Activated CD8-positive, alpha-beta T cell treated with anti-CD3 and anti-CD28 coated beads for 36 hours (primary cell): ENCODE measurements at regions not wholly inside any gene's neighbourhood (a gene's known extent, or its start where the extent isn't known, plus 50 kb on each side); places are given as distances from the start of the nearest gene placed in this dataset.

Source experiments
- ATAC-seq: fragments of 200-7000 bp; cut with Tn5 transposase; one replicate; pipeline ENCODE4 v1.10.0; 2021; ENCODE audit warnings: mild to moderate bottlenecking, moderate library complexity
- CTCF ChIA-PET: fragments of 350-600 bp; sonication (Branson Sonifier 250); formaldehyde crosslinking; loops from one replicate; lab custom pipeline; 2021; ENCODE audit warnings: antibody characterized with exemption; lab: Charles Lee
- POLR2A ChIA-PET: fragments of 350-600 bp; sonication (Branson Sonifier 250); formaldehyde crosslinking; loops from one replicate; lab custom pipeline; 2021; ENCODE audit warnings: antibody characterized with exemption; lab: Charles Lee
- DNase-seq: peaks from one replicate; pipeline ENCODE4 v3.0.0-alpha.2; 2020
- H3K27ac Mint-ChIP-seq: one replicate; pipeline ENCODE4 v1.8.0; 2021; ENCODE audit warnings: mild to moderate bottlenecking, mixed read lengths
- H3K27me3 Mint-ChIP-seq: one replicate; pipeline ENCODE4 v1.8.0; 2021; ENCODE audit warnings: mixed read lengths
- H3K36me3 Mint-ChIP-seq: one replicate; pipeline ENCODE4 v1.8.0; 2021; ENCODE audit warnings: low read depth, mixed read lengths
- H3K4me1 Mint-ChIP-seq: one replicate; pipeline ENCODE4 v1.8.0; 2021; ENCODE audit warnings: low read depth, mixed read lengths
- H3K4me3 Mint-ChIP-seq: one replicate; pipeline ENCODE4 v1.8.0; 2021; ENCODE audit warnings: mild to moderate bottlenecking, moderate library complexity, mixed read lengths
- H3K9me3 Mint-ChIP-seq: one replicate; pipeline ENCODE4 v1.8.0; 2021; ENCODE audit warnings: mixed read lengths
- CTCF ChIP-seq: fragments of 200-600 bp; IDR thresholded peaks from one replicate; pipeline ENCODE4 v1.8.0; 2022; ENCODE audit warnings: antibody characterized with exemption, mild to moderate bottlenecking
- intact Hi-C: fragments of 100-400 bp; cut with micrococcal nuclease; formaldehyde crosslinking; loops from one replicate; pipeline ENCODE4 v1.10.0; 2022

DNA sequence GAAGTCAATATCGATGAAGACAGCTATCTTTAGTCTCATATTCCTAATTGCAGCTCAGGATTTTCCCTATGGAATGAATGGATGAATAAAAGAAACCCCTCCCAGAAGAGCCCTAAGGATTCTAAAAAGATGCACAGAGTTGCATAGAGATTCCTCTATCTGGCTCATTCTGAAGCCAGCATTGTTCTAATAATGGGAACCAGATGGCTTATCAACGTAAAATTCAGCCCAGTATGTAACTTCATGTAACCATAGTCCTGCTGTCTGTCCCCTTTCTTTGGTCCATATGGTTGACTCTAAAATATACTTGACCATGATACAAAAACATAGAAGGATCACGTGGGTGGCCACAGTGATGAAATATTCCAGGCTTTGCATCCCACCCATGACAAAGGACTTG is 508.6 kb downstream of the RASEF start:
- Mint-ChIP-seq H3K36me3 (no peaks in the 10 kb centered on the region), H3K9me3 (no peaks in the 10 kb centered on the region), H3K4me3 (no peak overlapping the region), H3K4me1 (no peaks in the 10 kb centered on the region), H3K27me3 (no peaks in the 10 kb centered on the region), H3K27ac (no peak overlapping the region)
- no peak for TF ChIP-seq CTCF
- CTCF ChIA-PET = interaction anchor here (1.4 kb wide), 1 partner anchor 22 kb away, joined by 4 read pairs; no protein-coding TSS in a partner anchor
- intact Hi-C loops = no loop called here
- ATAC-seq (no peak), DNase-seq (no peak)
- POLR2A ChIA-PET = no interaction called here

- Mint-ChIP-seq H3K27me3 (no peaks in the 10 kb centered on the region), H3K9me3 (no peaks in the 10 kb centered on the region), H3K36me3 (no peaks in the 10 kb centered on the region), H3K4me3 (no peak overlapping the region), H3K4me1 (no peaks in the 10 kb centered on the region), H3K27ac (no peak overlapping the region)
- POLR2A ChIA-PET = no interaction called here
- no peak for DNase-seq
- CTCF ChIA-PET = no interaction called here
- ATAC-seq = no peak
- intact Hi-C loops = no loop called here
- TF ChIP-seq CTCF = no peak
Observed at GRCh38 chr9:82555031-82555430, 507.9 kb downstream of the RASEF start.

DNA sequence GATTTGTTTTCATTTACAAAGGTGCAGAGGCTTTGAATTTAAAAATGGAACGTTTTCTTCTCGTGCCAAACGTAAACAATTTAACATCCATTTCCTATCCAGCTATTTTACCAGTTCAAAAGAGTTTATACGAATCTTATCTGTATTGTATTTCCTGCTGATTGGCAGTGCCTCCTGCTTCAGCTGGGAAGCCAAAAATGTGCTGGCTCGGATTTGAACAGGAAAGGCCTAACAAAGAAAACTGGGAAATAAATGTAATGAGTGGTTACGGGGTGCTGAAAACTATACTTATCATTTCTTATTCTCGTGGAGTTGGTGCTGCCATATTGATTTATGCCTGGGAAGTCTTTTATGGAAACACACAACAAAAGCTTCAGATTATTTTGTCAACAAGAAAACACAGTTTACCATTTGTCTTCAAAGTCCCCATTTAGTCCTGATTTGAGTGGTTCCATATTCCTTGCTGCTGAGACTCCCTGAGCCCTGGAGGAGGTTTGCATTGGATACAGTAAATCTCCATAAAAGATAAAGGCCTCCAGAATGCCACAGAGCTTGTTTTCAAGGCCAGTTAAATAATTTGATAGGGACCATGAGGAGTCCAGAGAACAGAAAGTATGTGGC is 507.4 kb downstream of the RASEF start:
- no peak for ATAC-seq

GRCh38 chr9:82558346-82558745 is 504.6 kb downstream of the RASEF start:
- ATAC-seq (no peak), DNase-seq (no peak)
- ChIA-PET CTCF (no interaction called here), POLR2A (no interaction called here)
- Mint-ChIP-seq H3K4me3 (no peak overlapping the region), H3K27ac (no peak overlapping the region), H3K27me3 (no peaks in the 10 kb centered on the region), H3K4me1 (no peaks in the 10 kb centered on the region), H3K9me3 (no peaks in the 10 kb centered on the region), H3K36me3 (no peaks in the 10 kb centered on the region)
- intact Hi-C loops = no loop called here
- no peak for TF ChIP-seq CTCF

More for the DNA sequence above, 507.4 kb downstream of the RASEF start:
- POLR2A ChIA-PET = no interaction called here
- no peak for DNase-seq
- no peak for TF ChIP-seq CTCF
- CTCF ChIA-PET = no interaction called here
- Mint-ChIP-seq H3K4me3 (no peak overlapping the region), H3K27ac (no peak overlapping the region), H3K27me3 (no peaks in the 10 kb centered on the region), H3K9me3 (no peaks in the 10 kb centered on the region), H3K4me1 (no peaks in the 10 kb centered on the region), H3K36me3 (no peaks in the 10 kb centered on the region)
- intact Hi-C loops = no loop called here

DNA sequence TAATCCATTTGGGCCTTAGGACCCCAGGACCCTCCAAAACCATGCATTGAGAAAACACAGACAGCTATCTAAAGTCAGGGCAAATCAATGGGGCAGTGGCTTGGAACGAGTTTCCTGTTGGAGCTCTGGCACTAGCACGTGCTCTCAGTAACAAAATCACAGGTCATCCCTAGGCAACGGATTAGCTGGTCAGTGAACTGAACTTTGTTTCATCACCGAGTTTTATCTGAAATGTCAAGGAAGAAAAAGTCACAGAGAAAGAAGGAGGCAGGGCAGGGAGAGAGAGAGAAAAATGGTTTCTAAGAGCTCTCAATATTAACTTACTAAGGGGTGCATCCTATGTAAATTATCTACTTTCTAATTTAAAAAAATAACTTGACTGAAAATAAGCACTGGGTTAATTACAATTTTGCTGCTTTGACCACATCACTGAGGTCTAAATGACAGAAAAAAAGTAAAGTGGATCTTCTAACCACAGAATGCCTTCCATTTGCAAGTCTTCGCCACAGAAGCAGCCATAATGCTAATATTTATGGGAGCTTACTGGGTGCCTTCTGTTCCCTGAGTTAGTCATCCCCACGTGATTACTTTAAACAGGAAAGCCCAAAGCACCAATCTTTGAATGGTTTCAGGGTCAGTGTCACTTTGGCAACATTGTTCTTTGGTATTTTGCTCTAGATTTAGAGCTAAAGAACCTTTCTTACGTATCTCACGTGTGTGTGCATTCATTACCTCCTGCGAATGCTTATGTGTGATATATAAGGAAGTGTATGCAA is 503.9 kb downstream of the RASEF start:
- intact Hi-C loops = no loop called here
- CTCF ChIA-PET = no interaction called here
- no peak for TF ChIP-seq CTCF
- H3K4me1 Mint-ChIP-seq = no peaks in the 10 kb centered on the region
- no peak overlapping the region for H3K4me3 Mint-ChIP-seq
- H3K36me3 Mint-ChIP-seq = no peaks in the 10 kb centered on the region
- ATAC-seq (no peak), DNase-seq (no peak)
- no peaks in the 10 kb centered on the region for H3K9me3 Mint-ChIP-seq
- H3K27ac Mint-ChIP-seq = no peak overlapping the region
- POLR2A ChIA-PET = no interaction called here
- no peaks in the 10 kb centered on the region for H3K27me3 Mint-ChIP-seq
